C1 segment of cervical spinal cord (tissue), 14 donors: ENCODE measurements at regions not wholly inside any gene's neighbourhood (a gene's known extent, or its start where the extent isn't known, plus 50 kb on each side); places are given as distances from the start of the nearest gene placed in this dataset.

Experiments
- DNase-seq, 14 donors: peaks; one replicate each; lab custom pipeline; 2025; lab: John Stamatoyannopoulos, UW

DNA sequence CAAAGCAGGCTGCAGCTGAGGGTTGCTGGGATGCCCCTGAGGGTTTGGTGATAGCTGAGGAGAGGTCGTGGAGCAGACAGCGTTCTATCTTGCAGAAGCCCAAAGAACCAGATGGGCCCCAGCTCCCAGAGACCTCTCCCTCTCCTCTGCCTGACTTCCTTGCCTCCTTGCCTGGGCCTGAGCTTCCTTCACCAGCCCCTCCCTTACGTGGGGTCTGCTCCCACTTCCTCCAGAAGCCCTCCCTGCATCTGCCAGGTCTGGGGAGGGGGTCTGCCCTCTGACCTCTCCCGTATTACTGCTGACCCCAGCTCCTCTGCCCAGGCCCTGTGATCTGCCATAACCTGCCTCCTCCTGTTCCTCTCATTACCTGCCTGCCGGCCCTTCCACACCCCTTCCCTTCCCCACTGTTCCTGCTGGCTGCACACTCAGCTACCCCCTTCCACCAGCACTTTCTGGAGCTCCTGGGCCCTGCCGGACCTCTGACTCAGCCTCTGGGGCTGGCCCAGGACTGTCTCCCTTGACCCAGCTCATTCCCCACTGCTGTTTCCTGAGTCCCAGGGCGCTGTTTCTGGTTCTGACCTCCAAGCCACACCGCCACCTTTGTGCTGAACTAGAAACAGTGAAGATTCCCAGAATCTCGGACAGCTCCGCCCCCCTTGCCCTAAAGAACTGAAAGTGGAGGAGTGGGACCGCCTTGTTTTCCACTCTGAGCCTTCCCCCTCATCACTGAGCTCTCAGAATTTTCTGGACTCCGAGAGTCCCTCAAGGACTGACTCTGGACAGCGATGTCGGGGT is 237.7 kb upstream of the C1orf174 start:
- no peak for DNase-seq

GRCh38 chr1:4139646-4140045 is 239.6 kb upstream of the C1orf174 start:
- no peak for DNase-seq

DNA sequence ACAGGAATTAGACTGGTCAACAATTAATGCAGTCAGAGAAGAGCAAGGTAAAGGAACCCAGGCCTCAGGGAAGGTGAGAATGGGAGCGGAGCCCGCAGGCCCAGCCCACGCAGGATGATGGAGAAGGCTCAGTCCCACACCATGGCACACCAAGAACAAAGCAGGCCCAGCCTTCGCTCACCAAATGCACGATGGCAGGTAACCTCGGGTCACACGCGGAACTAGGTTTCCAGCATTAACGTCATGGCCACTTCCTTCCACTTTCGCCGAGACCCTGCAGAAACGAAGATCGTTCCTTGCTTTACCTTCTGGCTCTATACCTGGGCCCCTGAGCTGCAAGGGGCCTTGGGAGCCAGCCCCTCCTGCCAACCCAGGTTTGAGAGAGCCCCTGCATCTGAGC is 240.2 kb upstream of the C1orf174 start:
- DNase-seq = no peak

DNA sequence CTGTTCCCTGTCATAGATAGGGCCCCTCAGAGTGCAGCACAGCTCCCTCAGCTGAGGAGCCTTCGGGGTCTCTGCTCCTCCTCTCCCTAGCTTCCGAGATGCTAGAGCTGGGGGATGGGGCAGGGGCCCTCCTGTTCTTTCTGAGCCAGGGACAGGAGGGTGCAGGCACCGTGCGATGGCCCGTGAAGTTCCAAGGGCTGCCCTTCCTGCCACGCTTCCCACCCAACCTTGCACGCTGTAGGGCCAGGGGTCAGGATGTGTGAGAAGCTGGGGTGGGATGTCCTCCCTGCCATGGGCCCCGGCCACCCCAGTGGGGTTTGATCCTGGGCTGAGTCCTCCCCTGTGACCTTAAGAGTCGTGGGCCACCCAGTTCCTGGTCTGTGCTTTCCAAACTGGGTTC is 240.7 kb upstream of the C1orf174 start:
- no peak for DNase-seq

DNA sequence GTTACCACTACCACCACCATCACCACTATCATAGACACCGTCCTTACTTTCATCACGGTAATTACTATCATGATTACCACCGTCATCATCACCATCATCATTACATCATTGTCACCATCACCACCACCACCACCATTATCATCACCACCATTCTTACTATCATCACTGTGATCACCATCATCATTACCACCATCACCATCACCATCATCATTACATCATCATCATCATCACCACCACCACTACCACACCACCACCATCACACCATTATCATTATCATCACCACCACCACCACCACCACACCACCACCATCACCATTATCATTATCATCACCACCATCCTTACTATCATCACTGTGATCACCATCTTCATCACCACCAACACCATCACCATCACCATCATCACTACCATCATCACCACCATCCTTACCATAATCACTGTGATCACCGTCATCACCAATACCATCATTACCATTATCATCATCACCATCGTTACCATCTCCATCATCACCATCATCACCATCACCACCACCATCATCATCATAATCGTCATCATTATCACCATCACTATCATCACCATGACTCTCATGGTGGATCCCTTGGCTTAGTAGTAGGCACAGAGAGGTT is 244.4 kb upstream of the C1orf174 start:
- no peak for DNase-seq

- DNase-seq = no peak
These were observed 246.0 kb upstream of the C1orf174 start for GRCh38 chr1:4146101-4146500.

DNA sequence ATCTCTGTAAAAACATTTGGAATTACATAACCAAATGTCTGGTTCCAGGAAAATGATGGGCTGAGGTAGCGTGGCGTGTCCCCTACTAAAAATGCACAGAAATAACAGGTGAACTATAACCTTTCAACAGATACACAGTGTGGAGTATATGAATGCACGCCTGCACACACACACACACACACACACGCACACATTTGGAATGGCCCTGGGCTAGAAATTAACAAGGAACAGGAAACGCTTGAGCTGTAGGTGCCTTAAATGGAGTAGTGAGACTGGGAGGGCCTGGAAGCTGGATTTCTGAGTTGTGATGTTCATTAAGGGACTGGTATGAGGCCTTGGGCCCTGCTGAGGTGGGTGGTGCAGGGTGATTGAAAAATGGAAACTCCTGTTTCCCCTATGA is 246.5 kb upstream of the C1orf174 start:
- no peak for DNase-seq

- no peak for DNase-seq
These were observed 247.4 kb upstream of the C1orf174 start for GRCh38 chr1:4147509-4147908.

DNA sequence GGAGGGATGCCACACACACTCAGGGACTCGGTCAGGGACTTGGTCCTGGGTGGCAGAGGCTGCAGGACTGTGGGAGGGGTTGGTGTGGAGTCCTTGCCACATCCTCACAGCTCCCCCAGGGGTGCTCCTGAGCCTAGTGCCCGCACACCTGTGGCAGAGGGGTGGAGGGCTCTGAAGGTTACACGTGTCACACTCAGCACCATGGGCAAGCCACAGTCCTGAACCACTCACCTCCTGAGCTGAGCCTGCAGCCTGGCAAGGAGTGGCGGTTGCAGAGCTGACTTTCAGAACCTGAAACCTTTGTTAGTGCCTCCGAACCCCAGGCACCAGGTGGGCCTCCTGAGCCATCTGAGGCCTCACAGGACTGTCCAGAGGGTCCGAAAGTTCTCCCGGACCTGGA is 249.2 kb upstream of the C1orf174 start:
- no peak for DNase-seq

DNA sequence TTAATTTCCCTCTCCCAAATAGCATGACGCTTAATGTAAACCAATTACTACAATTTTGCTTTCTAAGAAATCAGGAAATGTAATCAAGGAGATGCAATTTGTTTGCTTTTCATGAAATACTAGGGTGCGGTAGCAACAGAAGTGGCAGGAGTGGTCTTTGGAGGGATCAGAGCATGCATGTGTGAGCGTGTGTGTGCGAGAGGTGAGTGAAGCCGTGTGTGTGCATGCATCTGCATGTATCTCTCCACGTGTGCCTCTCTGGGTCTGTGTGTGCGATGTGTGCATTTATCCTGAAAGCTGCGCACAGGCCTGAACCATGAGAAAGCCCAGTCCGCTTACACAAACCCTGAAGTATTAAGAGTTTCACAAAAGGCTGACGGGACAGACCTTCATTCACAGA is 249.8 kb upstream of the C1orf174 start:
- DNase-seq = no peak

DNA sequence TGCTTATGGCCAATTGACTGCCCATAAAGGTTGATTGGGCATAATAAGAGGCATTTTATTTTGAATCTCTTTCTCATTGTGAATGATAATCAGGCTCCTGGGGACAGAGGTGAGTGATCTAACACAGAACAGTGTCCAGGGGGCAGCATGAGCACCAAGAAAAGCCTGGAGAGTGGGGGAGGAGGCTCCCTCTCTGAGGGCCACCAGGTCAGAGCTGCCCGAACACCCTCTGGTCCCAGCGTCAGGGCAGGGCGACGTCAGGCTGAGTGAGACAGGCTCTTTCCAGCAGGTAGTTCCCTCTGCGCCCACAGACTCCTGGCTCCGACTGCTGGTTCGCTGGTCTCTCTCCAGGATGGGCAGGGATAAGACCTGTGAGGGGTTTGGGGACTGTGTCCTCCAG is 250.2 kb upstream of the C1orf174 start:
- no peak for DNase-seq

DNA sequence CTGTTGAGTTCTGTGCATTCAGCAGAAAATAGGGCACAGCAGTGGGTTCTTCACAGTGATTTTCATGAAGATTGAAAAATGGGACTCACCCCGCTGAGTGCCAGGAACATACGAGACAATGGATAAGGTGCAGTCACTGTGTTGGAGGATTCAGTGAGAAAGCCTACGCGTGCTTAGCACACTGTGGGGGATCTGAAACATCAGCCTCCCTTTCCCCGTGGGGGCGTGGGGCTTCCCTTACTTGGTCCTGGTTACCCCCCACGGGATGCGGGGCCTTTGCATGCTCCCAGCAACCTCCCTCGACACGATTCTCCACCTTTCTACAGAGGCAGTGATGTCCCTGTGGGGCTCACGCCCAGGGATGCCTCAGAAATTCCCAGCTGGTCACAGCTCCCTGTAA is 252.2 kb upstream of the C1orf174 start:
- DNase-seq = no peak

- no peak for DNase-seq
These were observed 253.5 kb upstream of the C1orf174 start for GRCh38 chr1:4153571-4153970.

DNA sequence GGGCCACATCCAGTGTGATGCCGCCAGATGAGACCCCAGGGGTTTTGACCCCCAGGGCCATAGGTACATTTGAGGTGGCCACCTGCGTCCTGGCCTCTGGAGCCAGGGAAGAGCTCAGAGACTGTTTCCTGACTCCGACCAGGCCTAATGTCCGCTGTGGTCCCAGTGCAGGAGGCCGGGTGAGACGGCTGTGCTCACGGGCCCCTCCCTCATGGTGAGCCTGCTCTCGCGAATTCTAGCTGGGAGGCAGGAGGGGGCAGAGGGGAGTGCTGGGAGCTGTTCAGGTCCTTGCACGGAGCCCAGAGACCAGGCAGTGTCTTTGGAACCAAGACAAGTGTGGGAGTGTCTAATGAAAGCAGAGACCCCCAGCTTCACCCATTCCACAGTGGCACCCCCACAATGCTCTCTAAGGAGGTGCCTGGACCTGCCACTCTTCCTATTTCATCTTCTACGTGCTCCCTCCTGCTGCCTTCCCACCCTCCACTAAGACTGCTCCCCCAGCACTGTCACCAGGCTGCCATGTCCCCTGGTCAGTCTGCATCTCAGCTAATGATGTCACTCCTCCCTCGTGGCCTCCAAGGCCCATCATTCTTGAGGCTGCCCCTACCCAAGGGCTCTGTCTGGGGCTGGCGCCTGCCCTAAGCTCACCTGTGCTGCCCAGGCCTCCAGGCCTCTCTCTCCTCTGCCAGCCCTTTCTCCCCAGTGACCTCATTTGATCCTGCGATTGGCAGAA is 256.3 kb upstream of the C1orf174 start:
- no peak for DNase-seq

DNA sequence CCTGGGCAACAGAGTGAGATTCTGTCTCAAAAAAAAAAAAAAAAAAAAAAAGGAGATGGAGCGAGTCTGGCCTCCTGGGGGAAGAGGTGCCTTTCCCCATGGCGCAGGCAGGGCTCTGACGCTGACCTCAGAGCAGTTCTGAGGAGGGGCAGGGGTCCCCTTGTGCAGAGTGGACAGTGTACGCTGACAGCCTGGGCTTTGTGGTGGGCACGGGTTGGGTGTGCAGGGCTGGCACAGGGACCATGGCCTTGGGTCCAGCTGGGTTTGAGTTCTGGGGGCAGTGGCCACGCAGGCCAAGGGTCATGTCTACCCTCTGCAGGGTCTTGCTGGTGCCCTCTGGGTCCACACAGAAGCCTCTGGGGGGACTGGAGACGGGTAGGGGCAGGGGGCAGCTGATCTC is 260.1 kb upstream of the C1orf174 start:
- DNase-seq = no peak

GRCh38 chr1:4161366-4162006 is 261.4 kb upstream of the C1orf174 start:
- DNase-seq = no peak

GRCh38 chr1:4164965-4165364 is 264.9 kb upstream of the C1orf174 start:
- DNase-seq = no peak

DNA sequence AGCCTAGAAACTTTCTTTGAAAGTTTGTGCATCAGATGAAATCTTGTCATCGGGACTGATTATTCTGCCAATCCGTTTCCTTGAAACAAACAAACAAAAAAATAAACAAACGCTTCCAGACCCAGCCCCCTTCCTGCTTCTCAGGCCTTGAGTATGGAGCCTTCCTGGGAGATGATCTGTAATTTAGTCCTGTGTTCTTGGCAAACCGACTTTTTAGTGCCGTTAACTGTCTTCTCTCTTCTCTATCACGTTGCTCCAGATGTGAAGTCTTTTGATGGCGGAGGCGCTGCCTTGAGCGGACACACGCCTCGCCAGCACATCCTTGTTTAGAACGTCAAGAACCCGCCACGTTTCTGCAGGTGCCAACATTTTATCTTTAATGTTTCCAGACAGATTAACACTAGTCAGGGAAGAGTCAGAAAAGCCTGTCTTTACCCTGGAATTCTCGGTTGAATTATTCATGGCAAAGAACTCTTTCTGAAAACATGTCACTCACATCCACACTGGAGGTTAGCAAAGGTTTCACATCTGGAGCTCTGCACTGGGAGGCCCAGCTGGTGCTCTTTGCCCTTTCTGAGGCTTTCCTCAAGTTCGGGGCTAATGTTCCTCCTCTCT is 265.7 kb upstream of the C1orf174 start:
- DNase-seq = no peak

DNA sequence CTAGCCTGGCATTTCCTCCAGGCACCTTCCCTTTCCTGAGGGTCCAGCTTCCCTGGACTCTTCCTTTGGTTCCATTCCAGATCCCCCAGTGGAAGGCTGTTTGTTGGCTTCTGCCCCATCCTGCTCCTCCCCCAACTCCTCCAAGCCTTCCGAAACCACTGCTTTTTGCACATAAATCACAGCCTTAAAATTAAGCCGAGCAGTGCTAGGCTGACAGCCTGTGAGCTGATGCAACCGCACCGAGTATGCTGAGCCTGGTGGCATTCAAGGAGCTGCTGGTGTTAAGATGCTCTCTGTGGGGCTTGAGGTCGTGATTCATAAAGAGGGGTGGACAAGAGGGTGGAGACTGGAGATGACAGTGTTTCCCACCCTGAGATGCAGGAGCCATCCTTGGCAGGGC is 266.6 kb upstream of the C1orf174 start:
- no peak for DNase-seq

DNA sequence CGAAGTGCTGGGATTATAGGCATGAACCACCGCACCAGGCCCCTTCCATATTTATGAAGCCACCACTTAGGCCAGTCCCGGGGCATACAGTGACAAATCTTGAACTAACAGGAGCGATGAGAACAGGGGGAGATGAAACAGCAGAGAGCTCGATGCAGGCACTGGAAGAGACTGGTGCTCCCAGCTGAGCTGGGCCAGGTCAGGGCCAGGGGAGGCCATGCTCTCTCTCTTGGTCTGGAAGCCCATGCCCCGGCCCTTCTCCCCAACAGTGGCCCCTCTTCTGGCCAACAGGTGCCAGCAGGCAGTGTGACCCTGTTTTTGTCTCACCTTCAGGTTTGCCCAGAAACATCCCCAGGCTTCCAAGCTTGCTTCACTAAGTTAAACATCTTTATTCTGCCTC is 269.9 kb upstream of the C1orf174 start:
- no peak for DNase-seq

DNA sequence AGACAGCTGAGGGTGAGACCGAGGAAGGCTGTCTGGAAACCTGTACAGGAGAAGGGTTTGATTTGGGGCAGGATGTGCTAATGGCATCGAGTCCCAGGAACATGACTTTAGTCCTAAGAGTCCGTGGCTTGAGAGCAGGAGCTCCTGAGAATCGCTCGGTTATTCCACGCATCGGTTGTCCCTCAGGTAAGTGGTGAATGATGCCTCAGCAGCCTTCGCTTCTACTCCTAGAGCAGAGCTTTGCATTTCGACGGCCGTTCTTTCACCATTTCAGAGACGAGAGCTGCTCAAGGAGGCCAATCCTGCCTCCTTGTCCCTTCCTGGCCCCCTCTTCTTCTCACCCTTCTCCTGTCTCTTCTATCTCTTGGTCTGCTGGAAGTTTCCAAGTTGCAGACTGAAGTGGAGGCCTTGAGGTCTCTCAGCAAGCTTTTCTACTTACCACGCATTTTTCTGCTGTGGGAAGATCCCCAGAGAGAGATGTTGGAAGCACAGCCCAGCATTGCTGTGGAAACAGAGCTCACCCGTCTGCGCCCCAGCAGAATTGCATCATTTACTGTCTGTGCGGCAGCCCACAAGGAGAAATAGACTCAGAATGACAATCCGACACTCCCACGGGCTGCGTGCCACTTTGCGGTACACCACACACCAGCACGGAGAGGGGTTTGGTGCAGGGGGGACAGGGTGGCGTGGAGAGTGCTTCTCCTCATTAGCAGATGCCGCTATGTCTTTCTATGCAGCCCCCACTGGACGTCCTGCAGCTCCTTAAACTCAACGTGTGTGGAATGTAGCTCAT is 270.7 kb upstream of the C1orf174 start:
- peak in 1 of 14 donors; percentile 3 for DNase-seq
